T-helper 22 cell (primary cell): ENCODE measurements at regions not wholly inside any gene's neighbourhood (a gene's known extent, or its start where the extent isn't known, plus 50 kb on each side); places are given as distances from the start of the nearest gene placed in this dataset.

Experiments
- DNase-seq: peaks from one replicate; pipeline ENCODE4 v3.0.0-alpha.2; 2020; ENCODE audit warnings: low read depth

- no peak for DNase-seq
These were observed 215.8 kb downstream of the RBFOX3 start for GRCh38 chr17:79395066-79395465.

- DNase-seq = no peak
These were observed 217.3 kb downstream of the RBFOX3 start for GRCh38 chr17:79393358-79394052.

GRCh38 chr17:79392598-79392997 lies 218.3 kb downstream of the RBFOX3 start:
- no peak for DNase-seq

GRCh38 chr17:79391376-79392233 lies 219.2 kb downstream of the RBFOX3 start:
- DNase-seq = peak; percentile 18

GRCh38 chr17:79389896-79390295 lies 221.0 kb downstream of the RBFOX3 start:
- no peak for DNase-seq

GRCh38 chr17:79388556-79389295 lies 222.1 kb downstream of the RBFOX3 start:
- no peak for DNase-seq

- DNase-seq = no peak
These were observed 223.1 kb downstream of the RBFOX3 start for GRCh38 chr17:79387783-79388182.

- no peak for DNase-seq
These were observed 224.8 kb downstream of the RBFOX3 start for GRCh38 chr17:79385962-79386563.

GRCh38 chr17:79382313-79382712 lies 228.5 kb downstream of the RBFOX3 start:
- DNase-seq = no peak

GRCh38 chr17:79379700-79380445 lies 231.0 kb downstream of the RBFOX3 start:
- no peak for DNase-seq

GRCh38 chr17:79377230-79377786 lies 233.5 kb downstream of the RBFOX3 start:
- DNase-seq = no peak

GRCh38 chr17:79374807-79375206 lies 236.0 kb downstream of the RBFOX3 start:
- DNase-seq = no peak

- DNase-seq = no peak
These were observed 236.7 kb downstream of the RBFOX3 start for GRCh38 chr17:79374087-79374689.

GRCh38 chr17:79372470-79373238 lies 238.2 kb downstream of the RBFOX3 start:
- DNase-seq = no peak

GRCh38 chr17:79371984-79372383 lies 238.9 kb downstream of the RBFOX3 start:
- no peak for DNase-seq

- no peak for DNase-seq
These were observed 240.3 kb downstream of the RBFOX3 start for GRCh38 chr17:79370594-79370993.

- no peak for DNase-seq
These were observed 240.7 kb downstream of the RBFOX3 start for GRCh38 chr17:79370126-79370525.

- no peak for DNase-seq
These were observed 241.3 kb downstream of the RBFOX3 start for GRCh38 chr17:79369532-79369931.

GRCh38 chr17:79369001-79369400 lies 241.8 kb downstream of the RBFOX3 start:
- no peak for DNase-seq

- DNase-seq = no peak
These were observed 242.3 kb downstream of the RBFOX3 start for GRCh38 chr17:79368521-79368920.
